ENCODE measurements at regions not wholly inside any gene's neighbourhood (a gene's known extent, or its start where the extent isn't known, plus 50 kb on each side); places are given as distances from the start of the nearest gene placed in this dataset.
A peak's percentile ranks its signal among the peaks of the same experiment; 100 is the strongest.

DNA sequence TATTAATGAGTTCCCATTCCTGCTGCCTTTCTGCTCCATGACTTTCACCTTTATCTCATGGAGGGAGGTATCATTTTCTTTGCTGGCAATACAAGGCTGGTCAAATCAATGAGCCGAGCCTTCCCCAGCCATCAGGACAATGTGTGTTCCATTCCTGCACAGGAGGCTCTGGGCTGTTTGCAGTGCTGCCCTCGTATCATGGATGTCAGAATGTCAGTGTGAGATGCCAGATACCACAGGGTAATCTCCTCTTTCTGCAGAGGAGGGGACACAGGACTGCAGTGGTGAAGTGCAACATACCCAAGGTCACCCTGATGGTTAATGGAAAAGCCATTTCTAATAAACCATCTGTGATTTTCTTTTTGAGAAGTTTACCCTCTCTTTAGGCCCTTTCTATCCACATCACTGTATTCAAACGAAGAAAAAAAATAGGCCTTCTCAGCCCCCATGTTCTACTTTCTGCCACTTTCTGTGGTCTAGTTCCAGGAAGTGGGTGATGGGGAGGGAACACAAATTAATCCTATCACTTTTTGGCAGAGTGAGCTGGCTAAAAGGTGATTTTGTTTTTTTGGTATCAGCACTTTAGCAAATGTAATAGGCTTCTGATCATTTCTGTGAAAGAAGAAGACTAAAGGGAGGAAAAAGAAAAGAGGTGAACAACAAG lies 490.2 kb upstream of the BOD1L1 start:
- DNase-seq (no peak), ATAC-seq (no peak)
- Histone ChIP-seq H3K9me3 (no peaks in the 10 kb centered on the region), H3K4me1 (no peaks in the 10 kb centered on the region), H3K27ac (no peak overlapping the region), H3K27me3 (no peaks in the 10 kb centered on the region), H3K4me3 (no peak overlapping the region), H3K36me3 (no peaks in the 10 kb centered on the region)
- intact Hi-C loops (cut with DNase I), result no loop called here
- 72% methylated on average over 3 of the region's 3 CpGs for WGBS (ENCODE audit: insufficient coverage, low coverage, low lambda C conversion rate, missing lambda C conversion rate)
- TF ChIP-seq POLR2A (IDR thresholded peaks at IDR 0.05), result no peak

DNA sequence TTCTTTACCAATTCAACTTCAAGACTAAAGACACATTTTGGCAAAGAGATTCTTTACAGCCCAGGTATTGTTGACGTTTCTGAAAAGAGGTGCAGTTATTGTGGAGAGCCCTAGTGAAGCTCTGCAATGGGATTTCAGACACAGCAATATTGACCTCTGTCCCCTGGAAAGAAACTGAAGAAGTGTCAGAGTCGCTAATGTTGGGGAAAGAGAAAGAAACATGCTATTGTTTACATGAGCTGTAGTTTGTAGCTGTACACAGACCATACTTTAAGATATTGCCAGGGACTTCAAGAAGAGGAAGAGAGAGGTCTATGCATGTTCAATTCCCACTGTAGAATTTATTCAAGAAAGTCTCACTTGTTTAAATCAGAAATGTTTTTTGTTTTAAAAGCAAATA lies 497.3 kb upstream of the BOD1L1 start:
- no peak for ATAC-seq
- TF ChIP-seq POLR2A (IDR thresholded peaks at IDR 0.05), result no peak
- TF ChIP-seq, protein P1, sequence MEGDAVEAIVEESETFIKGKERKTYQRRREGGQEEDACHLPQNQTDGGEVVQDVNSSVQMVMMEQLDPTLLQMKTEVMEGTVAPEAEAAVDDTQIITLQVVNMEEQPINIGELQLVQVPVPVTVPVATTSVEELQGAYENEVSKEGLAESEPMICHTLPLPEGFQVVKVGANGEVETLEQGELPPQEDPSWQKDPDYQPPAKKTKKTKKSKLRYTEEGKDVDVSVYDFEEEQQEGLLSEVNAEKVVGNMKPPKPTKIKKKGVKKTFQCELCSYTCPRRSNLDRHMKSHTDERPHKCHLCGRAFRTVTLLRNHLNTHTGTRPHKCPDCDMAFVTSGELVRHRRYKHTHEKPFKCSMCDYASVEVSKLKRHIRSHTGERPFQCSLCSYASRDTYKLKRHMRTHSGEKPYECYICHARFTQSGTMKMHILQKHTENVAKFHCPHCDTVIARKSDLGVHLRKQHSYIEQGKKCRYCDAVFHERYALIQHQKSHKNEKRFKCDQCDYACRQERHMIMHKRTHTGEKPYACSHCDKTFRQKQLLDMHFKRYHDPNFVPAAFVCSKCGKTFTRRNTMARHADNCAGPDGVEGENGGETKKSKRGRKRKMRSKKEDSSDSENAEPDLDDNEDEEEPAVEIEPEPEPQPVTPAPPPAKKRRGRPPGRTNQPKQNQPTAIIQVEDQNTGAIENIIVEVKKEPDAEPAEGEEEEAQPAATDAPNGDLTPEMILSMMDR (IDR thresholded peaks at IDR 0.05), result no peak
- no peaks in the 10 kb centered on the region for H3K4me1 ChIP-seq
- no peak for DNase-seq
- H3K4me3 ChIP-seq, result no peak overlapping the region
- H3K27ac ChIP-seq, result no peak overlapping the region
- WGBS (ENCODE audit: insufficient coverage, low coverage, low lambda C conversion rate, missing lambda C conversion rate), result 18% methylated on average over 2 of the region's 2 CpGs
- intact Hi-C loops (cut with DNase I), result no loop called here
- no peaks in the 10 kb centered on the region for H3K27me3 ChIP-seq
- no peaks in the 10 kb centered on the region for H3K36me3 ChIP-seq
- H3K9me3 ChIP-seq, result no peaks in the 10 kb centered on the region

DNA sequence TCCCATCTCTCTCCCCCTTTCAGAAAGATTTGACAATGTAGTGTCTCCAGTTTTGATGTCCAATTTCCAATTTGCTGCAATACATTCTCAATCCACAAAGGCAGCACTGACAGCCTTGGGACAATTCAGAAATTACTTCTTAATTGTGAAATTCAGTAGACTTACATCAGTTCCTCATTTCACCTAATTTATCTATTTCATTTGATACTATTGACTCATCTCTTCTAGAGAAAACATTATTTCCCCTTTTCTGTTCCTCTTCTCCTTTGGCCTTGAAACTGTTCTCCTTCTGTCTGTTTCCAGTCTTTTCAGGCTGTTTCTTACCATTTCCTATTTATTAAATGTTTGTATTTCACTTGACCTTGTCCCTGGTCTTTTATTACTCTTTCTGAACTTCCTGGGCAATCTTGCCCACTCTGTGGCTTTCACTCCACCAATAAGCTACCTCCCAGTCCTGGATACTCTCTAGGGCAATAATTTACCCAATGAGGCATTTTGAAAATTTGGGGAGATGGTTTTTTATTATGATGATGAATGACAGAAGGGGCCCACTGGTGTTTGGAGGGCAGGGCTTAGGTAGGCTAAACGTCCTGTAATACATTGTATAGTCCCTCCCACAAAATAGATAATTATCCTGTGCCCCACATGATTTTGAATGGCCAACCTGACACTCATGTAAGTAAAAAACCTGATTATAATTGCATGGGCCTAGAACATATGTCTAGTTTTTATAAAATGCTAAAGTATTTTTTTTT lies 498.0 kb upstream of the BOD1L1 start:
- no peaks in the 10 kb centered on the region for H3K36me3 ChIP-seq
- peak in 3 of 4 donors; percentile 42 to 57 (median 48) for ATAC-seq
- DNase-seq, result no peak
- TF ChIP-seq POLR2A (IDR thresholded peaks at IDR 0.05), result no peak
- TF ChIP-seq, protein P1 (IDR thresholded peaks at IDR 0.05), result no peak
- no peaks in the 10 kb centered on the region for H3K27me3 ChIP-seq
- no peak overlapping the region for H3K4me3 ChIP-seq
- no peak overlapping the region for H3K27ac ChIP-seq
- no peaks in the 10 kb centered on the region for H3K9me3 ChIP-seq
- intact Hi-C loops (cut with DNase I), result no loop called here
- 22% methylated on average over 1 of the region's 1 CpG for WGBS (ENCODE audit: insufficient coverage, low coverage, low lambda C conversion rate, missing lambda C conversion rate)
- H3K4me1 ChIP-seq, result no peaks in the 10 kb centered on the region

DNA sequence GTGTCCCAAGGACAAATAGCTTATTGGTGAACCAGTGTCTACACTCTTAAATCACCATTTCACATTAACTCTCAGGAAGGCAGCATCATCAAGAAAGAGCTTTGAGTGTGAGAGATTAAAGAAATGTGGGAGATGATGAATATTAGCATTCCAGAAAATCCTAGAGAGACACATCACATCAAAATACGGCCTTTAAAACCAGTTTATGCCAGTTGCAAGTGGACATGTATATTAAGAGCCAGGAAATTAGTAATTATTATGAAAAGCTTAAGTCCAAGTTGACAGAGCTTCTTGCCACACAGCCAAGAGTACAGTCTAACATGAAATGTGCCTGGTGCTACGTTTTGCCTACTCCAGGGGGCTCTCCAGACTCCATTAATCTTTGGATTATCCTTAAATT lies 503.0 kb upstream of the BOD1L1 start:
- ATAC-seq (no peak), DNase-seq (no peak)
- WGBS (ENCODE audit: insufficient coverage, low coverage, low lambda C conversion rate, missing lambda C conversion rate), result 38% methylated on average over 2 of the region's 2 CpGs
- TF ChIP-seq, protein P1 (IDR thresholded peaks at IDR 0.05), result no peak
- TF ChIP-seq POLR2A (IDR thresholded peaks at IDR 0.05), result no peak
- Histone ChIP-seq H3K4me1 (no peaks in the 10 kb centered on the region), H3K36me3 (no peaks in the 10 kb centered on the region), H3K27me3 (no peaks in the 10 kb centered on the region), H3K4me3 (no peak overlapping the region), H3K27ac (no peak overlapping the region), H3K9me3 (no peaks in the 10 kb centered on the region)
- intact Hi-C loops (cut with DNase I), result no loop called here

DNA sequence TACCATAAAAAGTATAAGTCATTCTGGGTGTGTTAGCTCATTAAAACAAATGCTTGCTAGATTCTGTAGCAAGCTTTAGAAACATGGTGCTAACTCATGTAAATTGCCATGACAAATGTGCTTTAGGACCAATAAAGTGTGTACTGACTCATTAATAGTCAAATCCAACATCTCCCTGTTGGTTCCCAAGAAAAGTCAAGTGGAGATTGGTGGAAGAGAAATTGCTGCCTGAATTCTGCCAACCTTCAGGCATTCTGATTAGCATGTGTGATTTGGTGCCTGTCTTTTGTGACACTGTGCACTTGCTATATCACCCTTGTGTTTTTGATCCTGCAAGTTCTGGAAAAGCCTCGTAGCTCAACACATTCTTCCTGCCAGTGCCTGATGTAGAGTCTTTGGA lies 503.8 kb upstream of the BOD1L1 start:
- no peaks in the 10 kb centered on the region for H3K36me3 ChIP-seq
- TF ChIP-seq, protein P1 (IDR thresholded peaks at IDR 0.05), result no peak
- no peak for TF ChIP-seq POLR2A (IDR thresholded peaks at IDR 0.05)
- no peak overlapping the region for H3K27ac ChIP-seq
- no peak for DNase-seq
- intact Hi-C loops (cut with DNase I), result no loop called here
- ATAC-seq, result no peak
- H3K4me3 ChIP-seq, result no peak overlapping the region
- 71% methylated on average over 1 of the region's 1 CpG for WGBS (ENCODE audit: insufficient coverage, low coverage, low lambda C conversion rate, missing lambda C conversion rate)
- H3K9me3 ChIP-seq, result no peaks in the 10 kb centered on the region
- no peaks in the 10 kb centered on the region for H3K27me3 ChIP-seq
- H3K4me1 ChIP-seq, result no peaks in the 10 kb centered on the region
